Activated gamma-delta T cell (primary cell): ENCODE measurements at regions not wholly inside any gene's neighbourhood (a gene's known extent, or its start where the extent isn't known, plus 50 kb on each side); places are given as distances from the start of the nearest gene placed in this dataset.
"Not testable (repeated sequence)": the region's sequence is repeated elsewhere in the genome, so short reads cannot be mapped to it uniquely, and the experiment has no call there.

Source experiments
- DNase-seq: peaks from one replicate; lab custom pipeline; 2025; lab: John Stamatoyannopoulos, UW

- DNase-seq = no peak
Measured at GRCh38 chr3:96483781-96484180, 330.6 kb upstream of the EPHA6 start.

- no peak for DNase-seq
Measured at GRCh38 chr3:96488708-96489107, 325.7 kb upstream of the EPHA6 start.

GRCh38 chr3:96491023-96491422 is 323.4 kb upstream of the EPHA6 start:
- no peak for DNase-seq

- no peak for DNase-seq
Measured at GRCh38 chr3:96491868-96492267, 322.5 kb upstream of the EPHA6 start.

- DNase-seq = no peak
Measured at GRCh38 chr3:96510334-96510733, 304.1 kb upstream of the EPHA6 start.

- no peak for DNase-seq
Measured at GRCh38 chr3:96537165-96537564, 277.2 kb upstream of the EPHA6 start.

GRCh38 chr3:96538186-96538585 is 276.2 kb upstream of the EPHA6 start:
- DNase-seq = no peak

GRCh38 chr3:96548073-96548472 is 266.3 kb upstream of the EPHA6 start:
- DNase-seq = no peak

GRCh38 chr3:96576935-96577334 is 237.5 kb upstream of the EPHA6 start:
- DNase-seq = no peak

- DNase-seq = no peak
Measured at GRCh38 chr3:96584066-96584465, 230.3 kb upstream of the EPHA6 start.

- not testable (repeated sequence) for DNase-seq
Measured at GRCh38 chr3:96606865-96607264, 207.5 kb upstream of the EPHA6 start.

- no peak for DNase-seq
Measured at GRCh38 chr3:96619475-96619874, 194.9 kb upstream of the EPHA6 start.

GRCh38 chr3:96622878-96623277 is 191.5 kb upstream of the EPHA6 start:
- no peak for DNase-seq

- DNase-seq = no peak
Measured at GRCh38 chr3:96631050-96631449, 183.3 kb upstream of the EPHA6 start.

GRCh38 chr3:96646596-96646995 is 167.8 kb upstream of the EPHA6 start:
- peak; percentile 6 for DNase-seq

- no peak for DNase-seq
Measured at GRCh38 chr3:96657710-96658109, 156.7 kb upstream of the EPHA6 start.

GRCh38 chr3:96671861-96672595 is 142.4 kb upstream of the EPHA6 start:
- DNase-seq = not testable (repeated sequence)

GRCh38 chr3:96677156-96677555 is 137.2 kb upstream of the EPHA6 start:
- no peak for DNase-seq

GRCh38 chr3:96678325-96678724 is 136.1 kb upstream of the EPHA6 start:
- no peak for DNase-seq

- no peak for DNase-seq
Measured at GRCh38 chr3:96700322-96701315, 113.8 kb upstream of the EPHA6 start.

GRCh38 chr3:96705895-96706294 is 108.5 kb upstream of the EPHA6 start:
- DNase-seq = no peak

GRCh38 chr3:96706509-96706908 is 107.9 kb upstream of the EPHA6 start:
- no peak for DNase-seq

- DNase-seq = no peak
Measured at GRCh38 chr3:96711816-96712215, 102.6 kb upstream of the EPHA6 start.
